GM18909 (cell line): ENCODE measurements at regions not wholly inside any gene's neighbourhood (a gene's known extent, or its start where the extent isn't known, plus 50 kb on each side); places are given as distances from the start of the nearest gene placed in this dataset.
"Not testable (repeated sequence)": the region's sequence is repeated elsewhere in the genome, so short reads cannot be mapped to it uniquely, and the experiment has no call there.

ENCODE experiments used
- ATAC-seq: cut with Tn5 transposase; IDR thresholded peaks from one replicate; pipeline ENCODE4 v1.9.1; 2021; ENCODE audit warnings: mild to moderate bottlenecking; ENCODE audit not compliant: unreplicated experiment, poor library complexity

DNA sequence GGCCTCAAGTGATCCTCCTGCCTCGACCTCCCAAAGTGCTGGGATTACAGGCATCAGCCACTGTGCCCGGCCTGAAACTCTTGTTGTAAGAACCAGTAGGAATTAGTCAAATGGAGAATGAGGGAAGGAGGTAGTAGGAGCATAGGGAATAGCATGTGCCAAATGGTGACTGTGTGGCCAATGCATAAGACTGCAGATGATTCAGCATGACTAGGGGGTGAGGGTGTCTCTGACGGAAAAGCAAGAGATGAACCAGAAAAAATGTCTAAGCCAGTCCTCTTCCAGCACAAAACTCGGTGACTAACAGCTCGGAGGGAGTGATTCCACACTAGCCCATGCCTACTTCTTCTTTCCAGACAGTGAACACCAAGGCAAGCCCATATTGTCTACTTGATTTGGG is 58.2 kb upstream of the DUSP21 start:
- ATAC-seq = no peak

DNA sequence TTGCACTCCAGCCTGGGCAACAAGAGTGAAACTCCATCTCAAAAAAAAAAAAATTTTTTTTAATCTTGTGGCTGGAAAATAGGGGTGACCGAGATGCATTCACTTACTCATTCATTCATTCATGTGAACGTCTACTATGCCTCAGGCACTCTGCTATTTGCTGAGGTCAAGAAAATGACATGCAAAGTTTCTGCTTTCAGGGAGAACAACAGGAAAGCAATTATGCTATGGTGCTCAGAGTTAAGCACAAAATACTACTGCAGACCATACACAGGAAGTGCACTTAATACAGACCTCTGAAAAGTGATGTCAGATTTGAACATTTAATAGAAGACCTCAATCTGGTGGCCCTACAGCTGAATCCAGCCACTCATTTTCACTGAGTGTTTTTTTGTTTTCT is 59.6 kb upstream of the DUSP21 start:
- ATAC-seq = no peak

DNA sequence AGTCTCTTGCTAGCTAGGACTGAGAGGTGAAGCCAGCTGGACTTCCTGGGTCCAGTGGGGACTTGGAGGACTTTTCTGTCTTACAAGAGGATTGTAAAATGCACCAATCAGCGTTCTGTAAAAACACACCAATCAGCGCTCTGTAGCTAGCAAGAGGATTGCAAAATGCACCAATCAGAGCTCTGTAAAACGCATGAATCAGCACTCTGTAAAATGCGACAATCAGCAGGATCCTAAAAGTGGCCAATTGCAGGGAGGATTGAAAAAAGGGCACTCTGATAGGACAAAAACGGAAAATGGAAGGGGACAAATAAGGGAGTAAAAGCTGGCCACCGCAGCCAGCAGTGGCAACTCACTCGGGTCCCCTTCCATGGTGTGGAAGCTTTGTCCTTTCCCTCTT is 65.6 kb upstream of the DUSP21 start:
- ATAC-seq = no peak

DNA sequence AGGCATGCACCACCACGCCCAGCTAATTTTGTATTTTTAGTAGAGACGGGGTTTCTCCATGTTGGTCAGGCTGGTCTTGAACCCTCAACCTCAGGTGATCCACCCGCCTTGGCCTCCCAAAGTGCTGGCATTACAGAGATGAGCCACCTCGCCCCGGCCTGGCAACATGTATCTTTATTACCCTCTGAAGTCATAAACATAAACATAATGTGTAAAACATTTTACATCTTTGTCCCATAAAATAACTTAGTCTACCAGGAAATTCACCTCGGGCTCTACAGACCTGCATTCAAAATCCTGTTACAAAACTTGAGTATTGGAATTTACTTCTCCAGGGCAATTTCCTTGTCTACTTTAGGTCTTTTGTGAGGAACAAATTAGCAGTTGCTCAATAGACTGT is 68.1 kb upstream of the DUSP21 start:
- ATAC-seq = no peak

DNA sequence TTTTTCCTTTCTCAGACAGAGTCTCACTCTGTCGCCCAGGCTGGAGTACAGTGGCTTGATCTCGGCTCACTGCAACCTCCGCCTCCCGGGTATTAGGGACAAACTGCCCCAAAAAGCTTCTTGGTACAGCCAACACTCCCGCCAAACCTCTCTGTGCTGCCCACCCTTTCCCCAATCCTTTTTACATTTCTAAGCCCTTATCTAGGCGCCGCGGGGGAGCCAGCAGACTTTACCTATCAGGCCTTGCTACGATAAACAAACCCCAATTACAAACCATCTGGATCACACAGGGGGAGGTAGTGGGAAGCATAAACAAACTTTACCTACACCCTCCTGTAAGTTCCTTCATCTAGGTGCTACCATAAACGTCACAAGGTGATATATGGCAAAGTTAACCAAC is 69.8 kb upstream of the DUSP21 start:
- ATAC-seq = not testable (repeated sequence)

DNA sequence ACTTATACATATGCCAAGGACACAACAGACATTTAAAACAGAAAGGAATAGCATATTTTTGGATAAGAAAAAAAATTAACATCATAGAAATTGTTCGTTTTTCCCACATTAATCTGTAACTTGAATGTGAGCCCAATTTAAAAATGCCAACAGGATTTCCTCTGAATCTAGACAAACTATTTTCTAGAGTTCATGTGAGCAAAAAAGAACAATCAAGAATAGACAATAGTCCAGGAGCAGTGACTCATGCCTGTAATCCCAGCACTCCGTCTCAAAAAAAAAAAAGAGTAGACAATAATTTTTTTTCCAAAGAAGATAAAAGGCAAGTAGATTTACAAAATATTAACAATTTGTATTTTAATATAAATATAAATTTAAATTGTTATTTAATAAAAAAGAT is 73.7 kb upstream of the DUSP21 start:
- ATAC-seq = no peak

DNA sequence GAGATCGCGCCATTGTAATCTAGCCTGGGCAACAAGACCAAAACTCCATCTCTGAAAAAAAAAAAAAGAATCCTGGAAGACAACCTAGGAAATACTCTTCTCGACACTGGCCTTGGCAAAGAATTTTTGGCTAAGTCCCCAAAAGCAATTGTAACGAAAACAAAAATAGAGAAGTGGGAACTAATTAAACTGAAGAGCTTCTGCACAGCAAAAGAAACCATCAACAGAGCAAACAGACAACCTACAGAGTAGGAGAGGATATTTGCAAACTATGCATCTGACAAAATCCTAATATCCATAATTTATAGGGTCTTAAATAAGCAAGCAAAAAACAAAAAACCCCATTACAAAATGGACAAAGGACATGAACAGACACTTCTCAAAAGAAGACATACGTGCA is 76.5 kb upstream of the DUSP21 start:
- no peak for ATAC-seq

DNA sequence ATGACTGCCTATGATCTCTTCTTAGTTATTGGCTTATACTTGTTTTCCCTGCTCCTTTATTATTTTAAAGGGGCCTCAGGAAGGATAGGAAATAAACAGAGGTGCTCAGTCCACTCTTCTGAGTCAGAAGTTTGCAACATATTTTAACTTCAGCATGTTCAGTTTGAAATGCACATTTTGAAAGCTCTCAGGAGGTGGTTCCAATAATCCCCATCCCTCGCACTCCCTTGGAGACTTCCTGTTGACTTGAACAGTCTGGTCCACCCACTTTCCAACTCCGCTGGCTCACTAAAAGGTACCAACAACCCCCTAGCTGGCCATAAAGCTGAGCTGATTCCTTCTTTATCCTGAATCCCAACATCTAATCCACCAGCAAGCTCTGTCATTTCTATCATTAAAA is 78.3 kb upstream of the DUSP21 start:
- ATAC-seq = no peak

DNA sequence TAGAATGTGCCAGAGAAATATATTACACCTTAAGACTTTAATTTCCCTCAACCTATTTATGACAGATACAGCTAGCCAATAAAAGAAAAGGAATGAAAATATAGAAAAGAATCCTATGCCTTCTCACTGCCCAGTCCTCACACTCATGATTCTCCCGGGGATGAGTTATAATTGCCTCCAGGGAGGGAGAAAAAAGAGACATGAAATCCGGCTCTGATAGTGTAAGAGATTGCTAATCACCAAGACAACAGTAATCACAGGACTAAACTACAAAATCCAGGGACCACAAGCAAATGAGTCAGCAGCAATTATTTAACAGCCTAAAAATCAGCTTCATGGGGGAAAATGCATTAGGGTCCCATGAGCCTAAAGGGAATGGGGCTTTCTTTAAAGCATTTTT is 95.9 kb upstream of the DUSP21 start:
- ATAC-seq = no peak

DNA sequence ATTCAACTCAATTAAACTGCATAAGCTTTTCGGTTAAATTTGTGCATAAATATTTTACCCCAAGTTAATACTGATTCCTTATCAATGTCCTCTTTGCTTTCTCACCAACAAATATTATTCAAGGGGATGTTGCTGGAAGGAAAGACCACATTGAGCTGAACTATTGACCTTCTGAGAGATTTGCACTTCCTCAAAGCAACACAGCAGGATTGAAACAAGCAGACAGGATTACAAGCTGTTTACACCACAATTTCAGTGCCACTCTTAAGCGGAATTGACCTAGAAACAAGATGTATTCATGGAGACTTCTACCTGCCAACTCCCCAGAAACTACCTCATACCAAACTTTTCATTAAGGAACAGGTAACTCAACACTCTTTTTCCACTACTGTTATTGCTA is 96.5 kb upstream of the DUSP21 start:
- ATAC-seq = no peak

DNA sequence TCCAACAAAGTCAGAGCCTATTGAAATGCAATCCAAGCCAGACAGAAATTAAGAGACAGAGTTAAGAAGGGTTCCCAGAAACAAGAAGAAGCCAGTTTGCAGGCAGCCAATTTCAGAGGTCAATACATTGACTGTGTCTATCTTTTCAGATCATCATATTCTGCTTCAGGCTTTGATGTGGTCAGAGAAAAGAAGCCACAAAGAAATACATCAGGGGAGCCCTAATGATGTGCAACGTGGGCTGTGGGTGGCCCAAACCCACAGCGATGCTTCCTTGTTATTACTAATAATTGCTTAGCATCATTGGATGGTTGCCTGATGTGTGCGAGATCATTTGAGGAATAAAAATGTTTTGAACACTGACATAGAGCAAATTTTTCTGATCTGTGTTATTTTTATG is 99.0 kb upstream of the DUSP21 start:
- ATAC-seq = no peak

DNA sequence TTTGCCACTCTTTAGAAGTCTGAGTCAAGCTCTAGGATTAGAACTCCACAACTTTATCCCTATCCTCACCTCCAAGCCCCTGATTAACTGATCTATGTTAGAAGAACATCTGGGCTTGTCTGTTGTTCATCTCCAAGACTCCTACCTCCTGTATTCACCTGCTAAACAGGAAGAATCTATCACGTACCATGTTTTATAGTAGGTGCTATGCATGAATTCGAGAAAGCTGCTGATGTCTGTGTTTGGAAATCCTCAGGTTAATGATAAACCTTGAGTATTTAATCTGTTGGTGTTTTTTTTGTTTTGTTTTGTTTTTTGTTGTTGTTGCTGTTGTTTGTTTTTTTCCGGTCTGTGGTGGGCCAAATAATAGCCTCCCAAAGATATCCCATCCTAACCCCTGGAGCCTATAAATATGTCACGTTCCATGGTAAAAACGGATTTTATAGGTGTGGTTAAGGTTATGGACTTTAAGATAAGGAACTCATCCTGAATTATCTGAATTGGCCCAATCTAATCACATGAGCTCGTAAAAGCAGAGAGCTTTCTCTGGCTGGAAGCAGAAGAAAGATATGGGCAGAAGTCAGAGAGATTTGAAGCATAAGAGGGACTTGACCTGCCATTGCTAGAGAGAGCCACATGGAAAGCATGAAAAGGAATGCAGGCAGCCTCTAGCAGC is 101.2 kb upstream of the DUSP21 start:
- no peak for ATAC-seq

DNA sequence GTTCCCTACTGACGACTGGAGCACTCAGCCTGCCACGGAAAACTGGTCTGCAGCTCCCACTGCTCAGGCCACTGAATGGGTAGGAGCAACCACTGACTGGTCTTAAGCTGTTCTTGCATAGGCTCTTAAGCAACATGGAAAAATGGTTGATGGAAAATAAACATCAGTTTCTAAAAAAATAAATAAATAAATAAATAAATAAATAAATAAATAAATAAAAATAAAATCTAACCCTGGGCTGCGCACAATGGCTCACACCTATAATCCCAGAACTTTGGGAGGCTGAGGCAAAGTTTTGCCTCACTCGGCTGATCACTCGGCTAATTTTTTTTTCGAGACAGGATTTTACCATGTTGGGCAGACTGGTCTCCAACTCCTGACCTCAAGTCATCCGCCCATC is 102.0 kb upstream of the DUSP21 start:
- ATAC-seq = not testable (repeated sequence)

DNA sequence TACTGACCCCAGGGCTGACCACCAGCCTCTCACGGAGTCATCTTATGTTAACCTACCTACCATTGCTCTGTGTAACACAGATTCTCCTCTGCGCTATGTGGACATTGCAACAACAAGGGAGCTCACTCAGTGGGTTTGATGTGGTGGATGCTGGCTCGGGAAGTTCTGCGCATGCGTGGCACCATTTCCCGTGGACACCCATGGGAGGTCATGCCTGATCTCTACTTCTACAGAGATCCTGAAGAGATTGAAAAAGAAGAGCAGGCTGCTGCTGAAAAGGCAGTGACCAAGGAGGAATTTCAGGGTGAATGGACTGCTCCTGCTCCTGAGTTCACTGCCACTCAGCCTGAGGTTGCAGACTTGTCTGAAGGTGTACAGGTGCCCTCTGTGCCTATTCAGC is 102.4 kb upstream of the DUSP21 start:
- not testable (repeated sequence) for ATAC-seq

DNA sequence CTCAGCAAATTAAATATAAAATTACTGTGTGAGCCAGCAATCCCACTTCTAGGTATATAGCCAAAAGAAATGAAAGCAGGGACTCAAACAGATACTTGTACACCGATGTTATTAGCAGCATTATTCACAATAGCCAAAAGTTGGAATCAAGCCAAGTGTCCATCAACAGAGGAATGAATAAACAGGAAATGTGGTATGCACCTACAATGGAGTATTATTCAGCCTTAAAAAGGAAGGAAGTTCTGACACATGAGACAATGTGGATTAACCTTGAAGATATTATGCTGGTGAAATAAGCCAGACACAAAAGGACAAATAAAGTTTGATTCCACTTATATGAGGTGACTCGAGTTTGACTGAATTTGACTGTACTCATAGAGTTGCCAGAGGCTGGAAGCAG is 108.3 kb upstream of the DUSP21 start:
- ATAC-seq = no peak

DNA sequence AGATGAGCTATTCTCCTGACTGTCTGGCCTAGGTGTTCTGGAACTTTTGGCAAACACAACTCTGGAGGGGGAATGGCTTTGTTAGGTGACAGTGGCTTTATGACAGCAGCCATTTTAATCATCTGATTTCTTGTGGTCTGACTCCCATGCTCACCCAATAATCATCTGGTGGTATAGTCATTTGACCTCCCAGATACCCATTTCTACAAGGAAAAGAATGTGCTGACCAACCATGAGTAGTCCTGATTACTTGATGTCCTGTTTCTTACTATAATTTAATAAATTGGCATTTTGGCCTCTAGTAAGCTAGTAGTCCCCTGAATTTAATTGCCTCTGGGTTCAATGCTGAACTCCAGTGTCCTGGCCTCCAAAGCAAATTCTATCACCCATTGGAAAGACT is 109.9 kb upstream of the DUSP21 start:
- no peak for ATAC-seq

DNA sequence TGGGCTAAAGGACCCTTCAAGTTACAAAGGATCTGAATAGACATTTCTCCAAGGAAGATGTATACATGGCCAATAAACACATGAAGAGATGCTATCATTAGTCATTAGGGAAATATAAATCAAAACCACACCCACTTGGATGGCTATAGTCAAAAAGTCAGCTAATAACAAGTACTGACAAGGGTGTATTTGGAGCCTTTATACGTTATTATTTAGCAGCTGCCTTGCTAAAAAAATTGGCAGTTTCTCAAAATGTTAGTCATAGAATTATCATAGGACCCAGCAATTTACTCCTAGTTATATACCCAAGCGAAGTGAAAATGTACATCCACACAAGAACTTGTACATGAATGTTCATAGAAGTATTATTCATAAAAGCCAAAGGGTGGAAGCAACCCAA is 112.7 kb upstream of the DUSP21 start:
- ATAC-seq = no peak

DNA sequence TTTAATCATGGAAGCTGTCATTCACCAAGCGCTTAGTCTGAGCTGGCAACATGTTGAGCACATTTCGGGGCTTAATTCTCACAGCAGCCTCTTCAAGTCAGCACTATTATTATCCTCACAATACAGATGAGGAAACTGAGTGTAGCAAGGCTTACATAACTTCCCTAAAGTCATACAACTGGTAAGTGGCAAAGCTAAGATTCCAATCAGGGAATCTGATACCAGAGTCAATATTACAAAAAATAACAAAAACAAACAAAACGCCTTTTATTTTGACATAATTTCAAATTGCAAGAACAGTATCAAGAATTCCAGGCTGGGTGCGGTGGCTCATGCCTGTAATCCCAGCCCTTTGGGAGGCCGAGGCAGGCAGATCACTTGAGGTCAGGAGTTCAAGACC is 120.4 kb upstream of the DUSP21 start:
- ATAC-seq = no peak

DNA sequence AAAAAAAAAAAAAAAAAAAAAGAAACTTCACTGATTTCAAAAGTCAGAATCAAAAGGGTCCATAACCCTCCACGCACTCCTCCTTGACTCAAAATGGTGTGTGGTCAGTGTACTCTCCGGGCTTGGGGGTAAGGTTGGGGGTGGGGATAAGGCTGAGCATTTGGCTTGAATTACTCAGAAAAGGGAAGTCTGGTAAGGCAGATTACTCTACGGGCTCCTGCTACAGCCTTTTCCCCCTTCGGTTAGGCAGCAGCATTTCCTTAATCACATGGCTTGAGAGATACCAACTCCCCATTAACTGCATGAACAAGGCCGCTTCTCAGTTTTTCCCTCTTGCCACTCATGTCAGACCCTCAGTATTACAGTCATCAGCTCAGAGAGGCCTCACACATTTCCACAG is 135.4 kb upstream of the DUSP21 start:
- no peak for ATAC-seq

DNA sequence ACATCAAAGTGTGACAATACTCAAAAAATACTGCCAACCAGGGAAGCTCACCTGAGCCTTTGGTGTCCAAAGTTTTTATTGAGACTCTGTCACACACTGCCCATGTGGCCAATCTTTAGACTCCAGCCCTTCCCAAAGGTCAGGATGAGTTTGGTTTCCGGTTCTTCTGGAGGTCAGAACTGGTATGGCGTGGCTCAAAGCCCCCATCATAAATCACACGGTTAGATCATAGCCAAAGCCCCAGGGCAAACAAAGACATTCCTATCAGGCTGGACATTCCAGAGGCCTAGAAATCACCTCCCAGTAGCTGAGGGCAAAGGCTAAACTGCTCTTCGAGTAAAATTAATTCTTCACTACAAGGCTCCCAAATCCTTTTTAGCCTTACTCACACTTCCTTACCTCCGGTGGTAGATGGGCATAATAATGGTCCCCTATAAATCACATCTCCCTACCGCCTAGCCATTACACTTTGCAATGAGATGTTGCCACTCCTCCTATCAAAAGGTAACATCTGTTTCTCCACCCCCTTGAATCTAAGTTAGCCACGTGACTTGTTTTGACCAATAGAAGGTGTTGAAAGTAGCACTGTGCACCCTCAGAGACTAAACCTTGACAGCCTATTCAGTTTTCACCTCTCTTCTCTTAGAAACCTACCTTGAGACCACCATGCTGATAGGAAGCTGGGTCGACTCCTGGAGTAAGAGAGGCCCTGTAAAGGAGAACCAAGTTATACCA is 137.8 kb upstream of the DUSP21 start:
- ATAC-seq = no peak

DNA sequence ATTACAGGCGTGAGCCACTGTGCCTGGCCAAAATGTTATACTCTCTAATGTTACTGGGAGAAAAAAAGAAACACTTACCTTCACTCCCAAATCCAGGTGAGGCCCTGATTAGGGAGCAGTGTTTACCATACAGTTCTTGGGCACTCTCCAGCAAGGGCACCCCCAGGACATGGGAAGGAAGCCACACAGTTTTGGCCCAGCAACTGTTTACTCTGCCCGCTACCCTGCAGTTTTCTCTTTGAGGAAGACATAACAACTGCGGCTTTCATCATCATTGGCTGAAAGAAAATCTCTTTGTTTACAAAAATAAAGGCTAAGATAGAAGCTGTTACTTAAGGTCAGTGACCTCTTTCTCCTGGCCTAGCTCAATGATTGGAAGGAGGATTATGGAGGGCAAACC is 145.5 kb upstream of the DUSP21 start:
- ATAC-seq = no peak

DNA sequence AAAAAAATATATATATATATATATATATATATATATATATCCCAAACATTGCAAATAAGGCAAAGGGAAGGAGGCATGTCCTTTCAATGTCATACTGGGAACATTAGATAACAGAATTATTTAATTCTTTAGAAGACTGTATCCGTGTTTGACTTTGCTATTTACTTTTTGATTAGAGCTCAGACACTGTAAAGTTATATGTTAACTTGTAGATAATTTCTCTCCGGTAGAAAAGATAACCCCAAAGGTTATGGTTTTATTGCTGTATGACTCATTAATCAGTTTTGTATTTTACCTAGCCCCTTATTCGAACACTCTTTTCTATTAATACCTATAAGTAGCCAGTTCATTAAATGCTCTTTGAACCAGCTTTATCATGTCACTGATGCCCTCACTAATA is 150.6 kb upstream of the DUSP21 start:
- no peak for ATAC-seq
